ENCODE measurements at regions not wholly inside any gene's neighbourhood (a gene's known extent, or its start where the extent isn't known, plus 50 kb on each side); places are given as distances from the start of the nearest gene placed in this dataset.
"Not testable (repeated sequence)": the region's sequence is repeated elsewhere in the genome, so short reads cannot be mapped to it uniquely, and the experiment has no call there.

DNA sequence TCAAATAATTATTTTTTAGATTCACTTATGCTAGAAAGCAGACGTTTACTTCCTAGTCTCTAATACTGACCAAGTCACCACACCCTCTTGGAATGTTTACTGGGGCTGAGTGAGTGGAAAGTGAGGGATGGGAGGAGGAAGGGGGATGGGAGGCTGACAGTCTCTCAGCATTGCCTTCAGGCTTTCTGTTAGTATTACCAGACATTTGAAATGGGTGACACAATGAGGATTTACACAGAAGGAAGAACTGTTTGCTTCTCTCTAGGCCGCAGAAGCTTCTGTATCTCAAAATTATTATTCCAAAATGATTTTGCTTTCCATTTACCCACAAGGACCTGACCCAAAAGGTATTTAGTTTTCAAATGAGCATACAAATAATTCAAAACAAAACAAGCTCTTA, 232.8 kb upstream of the ZNF608 start:
- intact Hi-C loops (cut with DNase I): no loop called here
- no peak for ATAC-seq (ENCODE audit: poor library complexity)
- DNase-seq: no peak

DNA sequence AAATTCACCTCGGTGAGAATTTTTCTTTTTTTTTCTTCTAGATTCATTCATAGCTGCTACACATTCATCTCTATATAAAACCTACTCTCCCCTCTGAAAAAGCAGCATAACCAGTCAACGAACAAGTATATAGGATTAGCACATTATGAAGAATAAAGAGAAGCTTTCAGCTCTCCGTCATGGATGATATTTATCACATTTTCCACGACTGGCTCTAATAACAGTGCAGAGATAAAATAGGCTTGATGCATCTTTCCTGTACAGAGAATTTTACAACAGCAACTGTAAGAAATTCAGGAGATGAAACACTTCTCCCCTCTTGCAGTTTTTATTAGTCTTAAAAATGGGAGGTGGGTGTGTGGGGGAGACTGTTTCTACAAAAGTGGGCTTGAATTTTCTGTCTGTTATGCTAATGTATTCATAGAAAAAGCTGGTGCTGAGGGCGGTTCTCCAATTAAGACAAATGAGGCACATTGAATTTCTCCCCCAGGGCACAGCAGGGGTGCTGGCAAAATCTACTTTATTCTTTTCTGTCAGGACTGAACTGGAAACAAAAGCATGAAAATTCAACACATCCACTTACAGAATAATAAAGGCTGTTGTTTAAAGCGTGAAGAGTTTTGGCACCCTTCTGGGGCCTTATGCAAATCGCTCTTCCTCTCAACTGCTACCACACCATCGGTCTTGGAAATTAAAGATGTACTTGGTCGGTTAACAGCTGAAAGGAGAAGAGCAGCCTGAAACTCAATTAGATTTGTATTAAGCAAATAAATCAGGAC, 233.9 kb upstream of the ZNF608 start:
- ATAC-seq (ENCODE audit: poor library complexity) (no peak), DNase-seq (no peak)
- intact Hi-C loops (cut with DNase I): no loop called here

DNA sequence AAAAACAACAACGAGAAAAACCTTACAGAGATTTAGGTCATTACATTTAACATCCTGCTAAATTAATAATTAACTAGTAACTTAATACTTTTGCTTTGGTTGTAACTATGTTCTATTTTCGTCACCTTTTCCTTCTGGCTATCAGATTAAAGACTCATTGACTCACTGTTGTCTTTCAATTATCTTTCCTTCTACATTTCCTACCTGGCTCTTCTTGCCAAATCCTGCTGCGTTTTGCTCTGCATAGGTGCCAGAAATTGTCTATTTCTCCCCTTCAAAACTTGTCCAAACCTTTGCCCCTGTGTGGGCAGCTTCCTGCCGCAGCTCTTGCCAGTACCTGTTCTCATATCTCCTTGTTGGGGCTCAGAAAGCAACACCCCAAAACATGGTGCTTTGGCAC, 235.5 kb upstream of the ZNF608 start:
- intact Hi-C loops (cut with DNase I): no loop called here
- DNase-seq (no peak), ATAC-seq (ENCODE audit: poor library complexity) (no peak)

DNA sequence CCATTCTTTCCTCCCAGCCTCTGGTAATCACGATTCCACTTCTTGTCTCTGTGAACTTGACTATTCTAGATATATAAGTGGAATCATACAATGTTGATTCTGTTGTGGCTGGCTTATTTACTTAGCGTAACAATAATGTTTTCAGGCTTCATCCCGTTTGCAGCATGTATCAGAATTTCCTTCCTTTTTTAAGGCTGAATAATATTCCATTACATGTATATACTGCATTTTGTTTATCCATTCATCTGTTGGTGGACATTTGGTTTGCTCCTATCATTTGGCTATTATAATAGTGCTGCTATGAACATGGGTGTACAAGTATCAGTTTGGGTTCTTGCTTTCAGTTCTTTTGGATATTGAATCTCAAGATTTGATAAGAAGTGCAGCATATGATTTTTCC, 239.7 kb upstream of the ZNF608 start:
- intact Hi-C loops (cut with DNase I): no loop called here
- ATAC-seq (ENCODE audit: poor library complexity) (no peak), DNase-seq (no peak)

DNA sequence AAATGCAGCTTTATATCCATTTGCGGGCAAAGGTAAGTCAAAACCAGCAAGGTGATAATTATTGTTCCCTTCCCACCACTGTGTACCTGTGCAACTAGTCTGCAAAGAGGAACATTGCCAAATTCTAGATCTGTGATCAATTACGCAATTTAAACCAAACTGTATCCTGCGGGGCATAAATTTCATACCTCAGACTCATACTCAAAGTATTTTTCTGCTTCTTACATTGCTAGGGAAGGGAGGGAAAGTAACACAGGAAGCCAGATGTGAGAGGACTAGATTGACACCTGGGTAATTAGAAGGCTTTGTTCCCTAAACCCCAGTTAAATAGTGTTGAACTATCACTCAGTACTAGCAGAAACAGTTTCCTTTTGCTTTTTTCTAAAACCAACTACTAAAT, 240.2 kb upstream of the ZNF608 start:
- intact Hi-C loops (cut with DNase I): no loop called here
- DNase-seq: no peak
- no peak for ATAC-seq (ENCODE audit: poor library complexity)

DNA sequence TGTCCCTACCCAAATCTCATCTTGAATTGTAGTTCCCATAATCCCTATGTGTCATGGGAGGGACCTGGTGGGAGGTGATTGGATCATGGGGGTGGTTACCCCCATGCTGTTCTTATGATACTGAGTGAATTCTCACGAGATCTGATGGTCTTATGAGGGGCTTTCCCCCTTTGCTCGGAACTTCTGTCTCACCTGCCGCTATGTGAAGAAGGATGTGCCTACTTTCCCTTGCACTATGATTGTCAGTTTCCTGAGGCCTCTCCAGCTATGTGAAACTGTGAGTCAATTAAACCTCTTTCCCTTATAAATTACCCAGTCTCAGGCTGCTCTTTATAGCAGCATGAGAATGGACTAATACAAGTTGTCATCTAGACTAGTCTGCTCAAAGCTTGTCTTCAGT, 241.3 kb upstream of the ZNF608 start:
- intact Hi-C loops (cut with DNase I); DNase-seq; ATAC-seq (ENCODE audit: poor library complexity): not testable (repeated sequence)

DNA sequence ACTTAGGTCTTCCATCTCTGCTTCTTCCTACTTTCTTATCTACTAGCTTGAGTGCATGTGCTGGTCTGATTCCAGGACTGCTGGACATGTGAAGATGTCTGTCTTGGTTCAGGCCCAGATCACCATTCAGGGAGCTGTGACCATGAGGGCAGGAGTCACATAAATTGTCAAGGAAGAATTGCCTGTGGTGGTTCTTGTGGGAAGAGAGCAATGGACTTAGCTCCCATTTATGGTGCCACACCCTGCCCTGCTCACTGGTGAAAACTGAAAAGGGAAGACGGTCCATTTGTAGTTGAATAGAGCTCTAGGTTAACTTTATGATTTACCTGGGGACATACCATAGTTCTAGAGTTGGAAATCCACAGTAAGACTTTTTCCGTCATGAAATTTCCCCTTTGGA, 244.3 kb upstream of the ZNF608 start:
- DNase-seq (no peak), ATAC-seq (ENCODE audit: poor library complexity) (no peak)
- intact Hi-C loops (cut with DNase I): no loop called here

DNA sequence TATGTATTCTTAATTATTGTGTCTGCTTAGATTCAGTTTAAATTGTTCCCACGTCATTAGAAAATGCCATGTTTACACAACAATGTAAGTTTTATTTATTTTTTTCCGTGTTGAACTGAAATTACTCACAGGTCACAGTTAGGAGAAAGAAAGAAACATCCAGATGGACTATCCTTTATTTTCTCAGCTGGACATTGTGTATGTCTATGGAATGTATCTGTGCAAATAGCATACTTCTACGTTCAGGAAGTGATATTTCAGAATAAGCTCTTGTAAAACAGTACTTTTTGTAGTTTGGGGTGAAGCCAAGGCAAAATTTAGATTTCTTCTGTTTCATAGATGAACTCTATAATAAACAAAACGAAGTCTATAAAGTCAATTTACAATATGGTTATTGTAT, 249.0 kb upstream of the ZNF608 start:
- ATAC-seq (ENCODE audit: poor library complexity): no peak
- no peak for DNase-seq
- intact Hi-C loops (cut with DNase I): no loop called here

DNA sequence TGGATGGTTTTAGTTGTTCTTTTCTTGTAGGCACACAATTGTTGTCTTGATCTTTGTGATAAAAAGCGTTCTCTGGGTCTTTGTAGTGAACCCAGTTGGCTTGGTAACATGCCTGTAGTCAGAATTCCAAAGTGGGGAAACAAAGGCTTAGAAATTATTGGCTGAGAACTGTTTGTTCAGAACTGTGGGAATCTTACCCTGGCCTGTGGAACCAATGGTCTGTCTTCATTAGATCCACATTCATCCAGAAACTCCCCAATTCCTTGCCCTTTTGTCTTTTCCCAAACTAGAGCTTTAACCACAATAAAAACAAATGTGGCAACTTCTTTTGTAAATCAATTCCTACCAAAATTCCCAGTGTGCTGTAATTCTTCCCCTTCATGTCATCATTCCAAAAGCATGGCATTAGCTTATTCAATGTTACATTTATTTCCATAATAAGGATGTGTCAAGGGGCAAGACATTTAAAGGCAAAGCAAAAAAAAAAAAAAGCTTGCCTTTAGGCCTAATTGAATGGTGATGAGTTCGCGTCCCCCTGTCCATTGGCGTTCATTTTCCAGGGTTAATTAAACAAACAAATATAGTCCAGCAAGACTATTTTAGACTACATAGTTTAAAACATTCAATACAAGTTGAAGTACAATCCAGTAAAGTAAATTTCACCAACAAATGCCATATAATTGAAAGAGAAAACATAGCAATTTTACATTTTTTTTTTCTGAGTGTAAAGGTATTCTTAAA, 249.8 kb upstream of the ZNF608 start:
- intact Hi-C loops (cut with DNase I): no loop called here
- DNase-seq: no peak
- ATAC-seq (ENCODE audit: poor library complexity): no peak

DNA sequence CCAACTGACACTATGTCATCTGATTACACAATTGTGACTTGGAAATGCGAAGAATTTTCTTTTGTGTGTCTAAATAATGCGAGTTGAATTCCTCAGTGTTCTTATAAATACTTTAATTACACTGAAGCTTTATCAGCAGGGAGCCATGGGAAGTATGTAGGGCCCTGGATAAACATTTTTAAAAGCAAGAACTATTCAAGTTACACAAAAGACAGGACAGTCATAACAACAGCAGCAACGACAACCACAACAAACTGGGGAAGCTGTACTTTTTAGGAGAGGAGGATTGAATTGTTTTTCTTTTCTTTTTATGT, 250.3 kb upstream of the ZNF608 start:
- intact Hi-C loops (cut with DNase I): no loop called here
- ATAC-seq (ENCODE audit: poor library complexity) (no peak), DNase-seq (no peak)

DNA sequence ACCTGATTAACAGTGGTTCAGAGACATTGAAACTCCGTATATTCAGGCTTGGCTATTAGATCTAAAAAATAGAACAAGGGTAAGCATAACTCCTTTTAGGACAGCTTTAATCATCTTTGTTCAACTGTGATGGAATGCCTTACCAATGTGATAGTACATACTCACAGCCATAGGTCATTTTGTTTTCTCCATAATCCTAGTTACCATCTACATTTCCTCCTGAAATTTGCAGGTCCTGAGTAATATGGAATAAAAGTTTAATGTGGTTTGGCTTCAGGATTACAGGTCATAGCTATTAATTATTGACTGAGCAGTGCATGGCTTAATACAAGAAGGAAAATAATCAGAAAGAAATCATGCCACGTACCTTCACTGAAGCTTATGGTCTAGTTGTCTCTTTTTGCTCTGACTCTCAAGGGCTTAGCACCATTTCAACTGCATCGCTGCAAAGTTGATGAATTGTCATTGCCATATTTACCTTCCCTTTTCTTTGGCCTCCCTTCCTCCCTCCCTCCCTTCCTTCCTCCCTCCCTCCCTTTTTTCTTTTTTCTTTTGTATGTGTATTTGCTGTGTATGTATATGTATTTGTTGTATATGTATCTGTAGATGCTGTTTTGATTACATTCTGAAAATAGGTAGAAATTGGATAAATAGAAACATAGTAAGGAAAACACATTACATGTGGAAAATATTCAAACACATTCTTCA, 250.9 kb upstream of the ZNF608 start:
- ATAC-seq (ENCODE audit: poor library complexity) (no peak), DNase-seq (no peak)
- intact Hi-C loops (cut with DNase I): no loop called here

DNA sequence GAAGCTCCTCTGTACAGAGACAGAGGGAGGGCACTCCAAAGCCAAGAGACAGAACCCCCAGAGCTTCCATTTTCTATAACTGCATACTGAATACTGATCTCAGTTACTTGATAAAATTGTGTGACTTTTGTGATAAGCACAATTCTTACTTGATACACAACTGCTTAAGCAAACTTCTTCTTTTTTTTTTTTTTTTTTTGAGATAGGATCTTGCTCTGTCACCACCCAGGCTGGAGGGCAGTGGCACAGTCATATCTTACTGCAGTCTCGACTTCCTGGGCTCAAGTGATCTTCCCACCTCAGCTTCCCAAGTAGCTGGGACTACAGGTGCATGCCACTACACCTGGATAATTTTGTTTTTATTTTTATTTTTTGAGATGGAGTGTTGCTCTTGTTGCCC, 252.1 kb upstream of the ZNF608 start:
- DNase-seq (no peak), ATAC-seq (ENCODE audit: poor library complexity) (no peak)
- intact Hi-C loops (cut with DNase I): no loop called here

DNA sequence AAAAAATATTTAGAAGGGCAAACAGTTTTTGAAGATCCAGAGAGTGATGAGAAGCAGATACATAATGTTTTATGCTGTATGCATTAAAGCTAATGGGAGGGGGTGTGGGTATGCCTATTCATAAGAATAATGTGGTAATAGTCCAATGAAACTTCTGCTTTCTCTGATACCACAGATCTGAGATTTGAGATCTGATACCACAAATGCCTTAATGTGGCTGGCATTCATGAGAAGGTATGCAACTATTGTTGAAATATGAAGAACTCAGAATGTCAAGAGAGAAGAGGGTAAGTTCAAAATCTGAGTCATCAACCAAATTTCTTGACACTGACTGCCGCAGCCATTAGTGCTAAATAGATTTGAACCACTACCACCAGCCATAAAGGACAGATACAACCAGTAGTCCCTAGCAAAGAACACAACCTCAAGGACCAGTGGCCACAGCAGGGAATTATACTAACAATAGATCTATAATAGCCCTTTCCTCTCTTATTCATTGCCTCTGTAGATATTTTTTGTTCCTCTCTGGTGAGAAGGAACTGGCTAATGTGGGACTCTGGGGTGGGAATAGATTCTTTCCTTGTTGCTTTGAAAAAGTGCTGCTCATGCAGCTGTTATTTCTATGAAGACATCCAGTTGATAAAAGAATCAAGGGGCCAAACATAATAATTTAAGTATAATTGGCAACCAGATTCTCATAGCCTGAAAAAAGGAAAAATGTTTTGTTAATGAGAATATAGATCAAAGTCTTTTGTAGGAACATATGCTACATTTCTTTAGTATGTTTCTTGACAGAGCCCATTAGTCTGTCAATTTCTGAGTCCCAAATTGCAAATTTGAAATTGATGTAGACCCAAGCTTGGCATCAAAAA, 256.5 kb upstream of the ZNF608 start:
- ATAC-seq (ENCODE audit: poor library complexity): no peak
- intact Hi-C loops (cut with DNase I): no loop called here
- DNase-seq: no peak

DNA sequence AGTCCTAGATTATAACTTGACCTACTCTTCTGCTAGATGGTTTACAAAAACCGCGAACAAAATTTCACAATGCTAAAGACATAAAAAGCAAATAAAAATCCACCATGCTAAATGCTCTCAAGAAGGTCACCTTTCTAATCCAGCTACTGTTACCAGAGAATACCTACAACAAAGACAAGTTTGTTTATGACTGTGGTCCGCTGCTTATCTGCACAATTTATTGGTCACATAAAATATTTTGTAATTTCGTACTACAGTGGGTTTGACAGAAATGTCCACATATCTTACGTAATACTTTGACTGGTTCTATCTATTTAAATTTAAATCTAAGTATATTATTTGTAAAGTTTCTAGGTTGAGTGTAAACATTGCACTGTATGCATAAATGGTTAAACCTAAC, 257.6 kb upstream of the ZNF608 start:
- DNase-seq (no peak), ATAC-seq (ENCODE audit: poor library complexity) (no peak)
- intact Hi-C loops (cut with DNase I): no loop called here

DNA sequence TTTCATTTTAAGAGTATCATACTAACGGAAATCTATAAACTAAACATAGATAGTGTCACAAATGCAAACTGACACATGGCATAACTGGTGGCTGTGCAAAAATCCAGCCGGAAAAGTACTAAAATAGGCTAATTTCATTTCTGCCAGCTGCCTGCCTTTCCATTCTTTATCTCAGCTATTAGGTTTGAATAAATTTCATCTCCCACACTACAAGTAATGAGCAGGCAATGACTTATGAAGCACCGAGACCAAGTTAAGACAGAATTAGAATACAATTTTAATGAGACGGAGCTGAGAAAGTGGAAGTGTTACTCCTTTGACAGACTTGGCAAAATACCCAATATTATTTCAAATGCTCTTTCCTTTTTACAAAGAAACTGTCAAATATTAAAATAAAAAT, 258.8 kb upstream of the ZNF608 start:
- intact Hi-C loops (cut with DNase I): no loop called here
- DNase-seq (no peak), ATAC-seq (ENCODE audit: poor library complexity) (no peak)

DNA sequence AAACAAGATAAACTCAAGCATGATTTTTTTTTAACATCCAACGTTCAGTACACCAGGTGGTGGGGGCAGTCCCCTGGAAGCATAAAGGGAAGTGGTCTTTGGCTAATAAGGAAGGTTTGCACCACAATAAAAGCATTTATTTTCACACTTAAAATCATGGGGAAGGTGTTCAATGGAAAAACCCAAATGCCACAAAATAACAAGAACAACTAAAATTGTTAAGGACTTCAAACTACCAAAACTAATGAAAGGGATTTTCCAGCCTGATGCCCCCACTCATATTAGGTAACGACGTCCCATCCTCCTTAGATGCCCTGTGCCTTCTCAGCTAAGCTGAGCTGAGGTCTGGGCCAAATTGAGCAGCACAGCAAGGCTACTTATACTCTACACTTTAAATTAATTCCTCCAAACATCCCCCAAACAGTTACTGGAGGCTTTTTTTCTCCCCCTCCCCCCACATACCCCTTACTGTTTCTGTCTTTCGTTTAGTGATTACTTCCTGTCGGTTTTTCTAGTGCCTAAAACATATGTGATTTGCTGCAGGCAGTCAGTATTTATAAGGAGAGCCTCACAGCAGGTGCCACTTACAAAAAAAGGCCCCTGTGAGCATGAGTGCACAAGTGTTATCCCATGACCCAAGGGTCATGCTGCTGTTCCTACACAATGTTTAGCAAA, 259.7 kb upstream of the ZNF608 start:
- DNase-seq (no peak), ATAC-seq (ENCODE audit: poor library complexity) (no peak)
- intact Hi-C loops (cut with DNase I): no loop called here

DNA sequence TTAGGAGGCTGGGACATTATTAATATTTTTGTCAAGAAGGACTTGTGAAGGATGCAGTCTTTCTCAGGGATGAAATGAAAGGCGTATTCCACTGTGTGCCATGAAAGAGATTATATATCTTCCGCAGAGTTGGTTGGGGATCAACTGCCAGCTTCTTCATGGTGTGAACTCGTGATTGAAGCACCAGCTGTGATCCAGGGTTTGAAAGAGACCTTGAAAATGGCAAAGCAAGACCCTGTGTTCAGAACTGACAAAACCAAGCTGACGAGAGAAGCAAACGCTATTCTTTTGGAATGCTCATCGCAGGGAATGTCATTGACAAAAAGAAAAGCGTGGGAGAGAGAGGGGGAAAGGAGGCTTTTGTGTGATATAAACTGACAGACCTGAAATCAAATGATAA, 263.9 kb upstream of the ZNF608 start:
- DNase-seq (no peak), ATAC-seq (ENCODE audit: poor library complexity) (no peak)
- intact Hi-C loops (cut with DNase I): no loop called here

DNA sequence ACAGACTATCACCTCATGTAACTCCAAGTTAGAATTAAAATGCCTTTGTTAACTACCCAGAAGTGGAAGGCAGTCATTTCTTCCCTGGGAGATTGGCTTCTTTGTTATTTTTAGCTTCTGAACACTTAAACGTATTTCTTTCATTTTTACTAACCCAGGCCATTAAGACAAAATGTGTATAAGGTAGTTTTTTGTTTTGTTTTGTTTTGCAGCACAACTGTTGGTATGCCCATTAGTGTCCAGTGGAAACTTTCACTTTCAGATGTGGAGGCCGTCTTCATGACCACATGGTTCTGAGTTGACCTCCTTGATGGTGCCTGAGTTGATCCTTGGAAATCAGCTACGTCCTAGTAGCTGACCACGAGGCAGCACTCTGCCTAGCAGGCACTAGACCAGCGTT, 264.6 kb upstream of the ZNF608 start:
- DNase-seq (no peak), ATAC-seq (ENCODE audit: poor library complexity) (no peak)
- intact Hi-C loops (cut with DNase I): no loop called here

DNA sequence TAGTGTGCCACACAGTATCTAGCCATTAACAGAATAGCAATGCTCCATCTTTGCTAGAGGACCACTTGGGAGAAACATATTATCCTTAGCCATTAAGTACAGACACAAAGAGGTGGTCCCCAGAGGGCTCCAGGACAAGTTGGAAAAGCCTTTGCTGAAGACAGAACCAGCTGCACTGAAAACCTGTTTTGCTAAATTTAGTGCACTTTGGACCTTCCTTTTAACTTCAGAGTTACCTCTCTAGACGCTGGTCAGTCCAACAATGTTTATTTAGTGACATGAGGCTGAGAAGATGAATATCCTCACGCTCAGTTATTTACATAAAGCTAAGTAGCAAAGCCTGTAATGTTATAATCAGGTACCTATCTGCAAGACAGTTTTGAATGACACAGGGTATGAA, 265.0 kb upstream of the ZNF608 start:
- intact Hi-C loops (cut with DNase I): no loop called here
- DNase-seq (no peak), ATAC-seq (ENCODE audit: poor library complexity) (no peak)
